ENCODE measurements at regions not wholly inside any gene's neighbourhood (a gene's known extent, or its start where the extent isn't known, plus 50 kb on each side); places are given as distances from the start of the nearest gene placed in this dataset.

DNA sequence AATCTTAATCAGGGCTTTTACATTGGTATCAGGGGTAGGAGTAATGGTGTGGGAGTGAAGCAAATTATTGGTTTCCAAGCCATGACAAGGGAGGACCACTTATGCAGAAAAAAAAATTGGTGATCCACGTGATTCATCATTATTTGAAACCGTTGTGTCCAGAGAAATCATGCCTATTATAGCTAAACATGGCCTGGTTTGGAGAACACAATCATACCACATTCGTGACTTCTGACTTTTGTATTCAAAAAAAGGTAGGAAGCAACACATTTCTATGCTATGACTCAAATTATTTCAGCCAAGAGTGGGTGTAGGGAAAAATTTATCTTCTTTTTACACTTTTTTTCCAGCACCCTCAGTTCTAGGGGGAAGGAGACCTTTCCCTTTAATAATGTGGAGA is 924.3 kb upstream of the GBE1 start:
- TF ChIP-seq POLR2A (IDR thresholded peaks at IDR 0.05) = no peak
- TF ChIP-seq, protein P1, sequence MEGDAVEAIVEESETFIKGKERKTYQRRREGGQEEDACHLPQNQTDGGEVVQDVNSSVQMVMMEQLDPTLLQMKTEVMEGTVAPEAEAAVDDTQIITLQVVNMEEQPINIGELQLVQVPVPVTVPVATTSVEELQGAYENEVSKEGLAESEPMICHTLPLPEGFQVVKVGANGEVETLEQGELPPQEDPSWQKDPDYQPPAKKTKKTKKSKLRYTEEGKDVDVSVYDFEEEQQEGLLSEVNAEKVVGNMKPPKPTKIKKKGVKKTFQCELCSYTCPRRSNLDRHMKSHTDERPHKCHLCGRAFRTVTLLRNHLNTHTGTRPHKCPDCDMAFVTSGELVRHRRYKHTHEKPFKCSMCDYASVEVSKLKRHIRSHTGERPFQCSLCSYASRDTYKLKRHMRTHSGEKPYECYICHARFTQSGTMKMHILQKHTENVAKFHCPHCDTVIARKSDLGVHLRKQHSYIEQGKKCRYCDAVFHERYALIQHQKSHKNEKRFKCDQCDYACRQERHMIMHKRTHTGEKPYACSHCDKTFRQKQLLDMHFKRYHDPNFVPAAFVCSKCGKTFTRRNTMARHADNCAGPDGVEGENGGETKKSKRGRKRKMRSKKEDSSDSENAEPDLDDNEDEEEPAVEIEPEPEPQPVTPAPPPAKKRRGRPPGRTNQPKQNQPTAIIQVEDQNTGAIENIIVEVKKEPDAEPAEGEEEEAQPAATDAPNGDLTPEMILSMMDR (IDR thresholded peaks at IDR 0.05) = no peak

Data from testis (tissue), 2 donors.